Endodermal cell (in vitro differentiated cells): ENCODE measurements at regions not wholly inside any gene's neighbourhood (a gene's known extent, or its start where the extent isn't known, plus 50 kb on each side); places are given as distances from the start of the nearest gene placed in this dataset.

Experiments used
- DNase-seq: peaks from one replicate; pipeline ENCODE4 v3.0.0-alpha.2; 2017
- H3K27ac ChIP-seq: 2 replicates; pipeline ENCODE4 v1.5.1; 2013; ENCODE audit warnings: mild to moderate bottlenecking, low read depth, low read length, moderate library complexity
- H3K27me3 ChIP-seq: 2 replicates; pipeline ENCODE4 v1.6.1; 2013; ENCODE audit warnings: mild to moderate bottlenecking, low read length, moderate library complexity; ENCODE audit not compliant: insufficient read depth, control insufficient read depth, poor library complexity, severe bottlenecking
- H3K36me3 ChIP-seq: 2 replicates; pipeline ENCODE4 v1.7.0; 2013; ENCODE audit warnings: mild to moderate bottlenecking, low read length, moderate library complexity; ENCODE audit not compliant: control insufficient read depth, insufficient read depth
- H3K4me1 ChIP-seq: one replicate; pipeline ENCODE4 v1.7.0; 2013; ENCODE audit warnings: low read length; ENCODE audit not compliant: control insufficient read depth, insufficient read depth
- H3K4me3 ChIP-seq: 2 replicates; pipeline ENCODE4 v1.5.1; 2013; ENCODE audit warnings: mild to moderate bottlenecking, low read length, moderate library complexity
- H3K9ac ChIP-seq: 2 replicates; pipeline ENCODE4 v1.6.1; 2013; ENCODE audit warnings: mild to moderate bottlenecking, low read length, moderate library complexity; ENCODE audit not compliant: poor library complexity, severe bottlenecking; ENCODE audit errors: extremely low read depth
- H3K9me3 ChIP-seq: 2 replicates; pipeline ENCODE4 v1.6.1; 2013; ENCODE audit warnings: mild to moderate bottlenecking, low read length, moderate library complexity; ENCODE audit not compliant: control insufficient read depth
- H3K27ac Mint-ChIP-seq: 2 replicates; pipeline ENCODE4 v1.8.0; 2020; ENCODE audit warnings: mixed read lengths
- H3K27me3 Mint-ChIP-seq: 2 replicates; pipeline ENCODE4 v1.8.0; 2021; ENCODE audit warnings: mild to moderate bottlenecking, mixed read lengths; ENCODE audit not compliant: insufficient read depth
- H3K36me3 Mint-ChIP-seq: 2 replicates; pipeline ENCODE4 v1.8.0; 2020; ENCODE audit warnings: low read depth, mixed read lengths
- H3K4me1 Mint-ChIP-seq: 2 replicates; pipeline ENCODE4 v1.8.0; 2020; ENCODE audit warnings: mixed read lengths
- H3K4me3 Mint-ChIP-seq: 2 replicates; pipeline ENCODE4 v1.8.0; 2020; ENCODE audit warnings: mild to moderate bottlenecking, moderate library complexity, mixed read lengths
- H3K9me3 Mint-ChIP-seq: 2 replicates; pipeline ENCODE4 v1.8.0; 2020; ENCODE audit warnings: mild to moderate bottlenecking, mixed read lengths
- WGBS, 2 experiments: methylation state at CpG; one replicate each; pipeline versions ENCODE4 v1.1.5 to v1.1.7; 2013; ENCODE audit warnings: missing lambda C conversion rate in 2 of 2, mixed read lengths in 1 of 2; ENCODE audit not compliant: insufficient coverage in 1 of 2, insufficient read length in 1 of 2; 5-methylcytosine and 5-hydroxymethylcytosine counted together
- TF ChIP-seq, protein P1 (sequence below): fragments of 200-600 bp; sonication (generic); conservative IDR thresholded peaks from 2 replicates; pipeline ENCODE4 v1.5.0; 2021; ENCODE audit warnings: antibody characterized with exemption, mild to moderate bottlenecking

DNA sequence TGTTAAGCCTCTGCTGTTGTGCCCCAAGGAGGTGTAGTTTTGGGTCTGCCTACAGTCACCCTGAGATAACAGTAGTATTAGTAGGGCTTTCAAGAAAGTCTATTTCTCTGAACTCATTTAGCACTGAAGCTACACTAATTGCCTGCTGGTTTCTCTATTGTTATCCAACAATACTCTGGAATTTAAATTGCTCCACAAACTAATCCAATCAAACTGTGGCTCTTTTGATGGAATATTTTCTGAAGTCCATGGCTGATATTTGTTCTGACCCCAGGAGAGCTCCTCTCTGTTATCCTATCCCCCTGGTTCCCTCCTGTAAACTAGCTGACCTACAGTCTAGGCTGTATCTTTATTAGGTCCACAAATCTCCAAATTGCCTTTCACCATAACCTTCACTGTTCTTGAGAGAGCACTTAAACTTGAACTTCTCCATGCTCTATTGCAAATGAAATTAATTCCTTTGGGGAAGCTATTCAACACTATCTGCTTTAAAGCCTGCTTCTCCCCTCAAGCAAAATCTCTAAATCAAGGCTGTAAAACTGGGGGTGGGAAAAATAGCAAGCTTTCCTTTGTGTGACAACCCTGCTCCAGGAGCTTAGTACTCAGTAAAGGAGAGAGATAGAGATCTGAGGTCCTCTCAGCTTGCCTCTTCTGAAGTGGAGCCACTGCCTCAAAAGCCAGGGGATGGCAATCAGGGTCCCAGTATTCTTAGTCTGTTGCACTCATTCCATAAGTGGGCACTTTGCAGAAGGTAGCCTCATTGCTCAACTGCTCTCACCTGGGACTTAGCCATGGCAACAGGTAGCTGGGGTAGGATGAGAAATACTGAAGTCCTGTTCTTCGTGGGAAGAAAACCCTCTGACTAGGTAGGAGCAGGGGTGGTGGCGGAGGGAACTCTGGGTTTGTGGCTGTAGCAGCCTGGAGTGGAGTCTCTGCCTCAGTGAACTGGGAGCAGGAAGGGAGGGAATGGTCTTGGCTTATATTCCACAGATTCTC is 110.9 kb downstream of the MACIR start:
- H3K27me3 Mint-ChIP-seq = peaks cover 5% of the 10 kb centered on the region
- peak overlapping the region; percentile 57 for H3K4me3 ChIP-seq
- no peaks in the 10 kb centered on the region for H3K9me3 ChIP-seq
- no peaks in the 10 kb centered on the region for H3K27me3 ChIP-seq
- TF ChIP-seq, protein P1, sequence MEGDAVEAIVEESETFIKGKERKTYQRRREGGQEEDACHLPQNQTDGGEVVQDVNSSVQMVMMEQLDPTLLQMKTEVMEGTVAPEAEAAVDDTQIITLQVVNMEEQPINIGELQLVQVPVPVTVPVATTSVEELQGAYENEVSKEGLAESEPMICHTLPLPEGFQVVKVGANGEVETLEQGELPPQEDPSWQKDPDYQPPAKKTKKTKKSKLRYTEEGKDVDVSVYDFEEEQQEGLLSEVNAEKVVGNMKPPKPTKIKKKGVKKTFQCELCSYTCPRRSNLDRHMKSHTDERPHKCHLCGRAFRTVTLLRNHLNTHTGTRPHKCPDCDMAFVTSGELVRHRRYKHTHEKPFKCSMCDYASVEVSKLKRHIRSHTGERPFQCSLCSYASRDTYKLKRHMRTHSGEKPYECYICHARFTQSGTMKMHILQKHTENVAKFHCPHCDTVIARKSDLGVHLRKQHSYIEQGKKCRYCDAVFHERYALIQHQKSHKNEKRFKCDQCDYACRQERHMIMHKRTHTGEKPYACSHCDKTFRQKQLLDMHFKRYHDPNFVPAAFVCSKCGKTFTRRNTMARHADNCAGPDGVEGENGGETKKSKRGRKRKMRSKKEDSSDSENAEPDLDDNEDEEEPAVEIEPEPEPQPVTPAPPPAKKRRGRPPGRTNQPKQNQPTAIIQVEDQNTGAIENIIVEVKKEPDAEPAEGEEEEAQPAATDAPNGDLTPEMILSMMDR = no peak
- no peak overlapping the region for H3K27ac ChIP-seq
- peaks cover 49% of the 10 kb centered on the region for H3K4me1 Mint-ChIP-seq
- no peaks in the 10 kb centered on the region for H3K36me3 Mint-ChIP-seq
- peak overlapping the region; percentile 9 for H3K27ac Mint-ChIP-seq
- DNase-seq = no peak
- no peaks in the 10 kb centered on the region for H3K9me3 Mint-ChIP-seq
- H3K4me3 Mint-ChIP-seq = peak overlapping the region; percentile 7
- peaks cover 13% of the 10 kb centered on the region for H3K4me1 ChIP-seq
- WGBS, 2 experiments = 83 to 91% methylated on average over 1 to 2 of the region's 2 CpGs
- H3K36me3 ChIP-seq = no peaks in the 10 kb centered on the region
- no peak overlapping the region for H3K9ac ChIP-seq

DNA sequence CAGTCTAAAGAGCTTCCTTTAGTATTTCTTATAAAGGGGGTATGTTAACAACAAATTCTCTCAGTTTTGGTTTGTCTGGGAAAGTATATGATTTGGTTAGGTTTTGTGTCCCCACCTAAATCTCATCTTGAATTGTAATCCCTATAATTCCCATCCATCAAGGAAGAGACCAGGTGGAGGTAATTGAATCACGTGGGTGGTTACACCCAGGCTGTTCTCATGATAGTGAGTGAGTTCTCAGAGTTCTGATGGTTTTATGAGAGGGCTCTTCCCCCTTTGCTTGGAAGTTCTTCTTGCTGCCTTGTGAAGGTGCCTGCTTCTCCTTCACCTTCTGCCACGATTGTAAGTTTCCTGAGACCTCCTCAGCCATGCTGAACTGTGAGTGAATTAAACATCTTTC is 109.1 kb downstream of the MACIR start:
- H3K27me3 ChIP-seq = no peaks in the 10 kb centered on the region
- Mint-ChIP-seq H3K27me3 (peaks cover 5% of the 10 kb centered on the region), H3K9me3 (no peaks in the 10 kb centered on the region), H3K4me1 (peaks cover 38% of the 10 kb centered on the region), H3K4me3 (no peak overlapping the region), H3K36me3 (no peaks in the 10 kb centered on the region), H3K27ac (no peak overlapping the region)
- no peaks in the 10 kb centered on the region for H3K9me3 ChIP-seq
- DNase-seq = no peak
- 81 to 100% methylated on average over 1 to 2 of the region's 2 CpGs for WGBS, 2 experiments
- no peaks in the 10 kb centered on the region for H3K36me3 ChIP-seq
- TF ChIP-seq, protein P1 = no peak
- peak overlapping the region; percentile 3 for H3K4me3 ChIP-seq
- peaks cover 9% of the 10 kb centered on the region for H3K4me1 ChIP-seq
- no peak overlapping the region for H3K27ac ChIP-seq
- no peak overlapping the region for H3K9ac ChIP-seq

DNA sequence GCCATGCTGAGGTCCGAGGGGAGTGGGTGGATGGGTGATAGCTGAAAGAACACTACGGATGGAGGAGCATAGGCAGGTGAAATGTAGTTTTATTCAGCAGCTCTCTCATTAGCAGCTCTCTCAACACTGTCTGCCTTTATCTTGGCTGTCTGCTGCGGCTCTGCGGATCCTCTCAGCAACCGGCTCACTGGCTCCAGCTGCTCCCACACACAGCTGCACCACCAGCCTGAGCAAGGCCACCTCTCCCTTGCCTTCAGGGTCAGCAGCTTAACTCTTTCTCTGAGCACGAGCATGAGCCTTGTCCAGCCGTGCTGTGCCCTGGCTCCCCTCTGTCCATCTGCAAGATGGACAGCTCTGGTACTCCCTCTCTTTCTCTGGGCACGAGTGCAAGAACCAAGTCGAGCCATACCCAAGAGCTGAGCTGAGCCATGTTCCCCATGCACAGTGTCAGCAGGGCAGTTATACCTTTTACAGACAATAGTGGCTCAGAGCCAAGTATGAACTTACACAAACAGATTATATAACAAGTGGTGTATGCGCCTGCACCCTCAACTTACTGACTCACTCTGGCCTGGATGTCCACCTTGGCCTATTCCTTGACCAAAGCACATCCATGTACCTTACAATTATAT is 108.5 kb downstream of the MACIR start:
- Histone ChIP-seq H3K36me3 (no peaks in the 10 kb centered on the region), H3K4me1 (peaks cover 9% of the 10 kb centered on the region), H3K9me3 (no peaks in the 10 kb centered on the region), H3K27ac (no peak overlapping the region), H3K4me3 (no peak overlapping the region), H3K9ac (no peak overlapping the region), H3K27me3 (no peaks in the 10 kb centered on the region)
- Mint-ChIP-seq H3K4me3 (no peak overlapping the region), H3K4me1 (peaks cover 37% of the 10 kb centered on the region), H3K9me3 (no peaks in the 10 kb centered on the region), H3K27me3 (peaks cover 4% of the 10 kb centered on the region), H3K36me3 (no peaks in the 10 kb centered on the region), H3K27ac (no peak overlapping the region)
- whole genome bisulfite sequencing, 2 experiments = 83 to 84% methylated on average over 8 to 10 of the region's 10 CpGs
- DNase-seq = no peak
- TF ChIP-seq, protein P1 = no peak
